ENCODE measurements at regions not wholly inside any gene's neighbourhood (a gene's known extent, or its start where the extent isn't known, plus 50 kb on each side); places are given as distances from the start of the nearest gene placed in this dataset.
"Not testable (repeated sequence)": the region's sequence is repeated elsewhere in the genome, so short reads cannot be mapped to it uniquely, and the experiment has no call there.

- no peak for DNase-seq
These were observed 141.2 kb upstream of the ATXN1 start for GRCh38 chr6:16902502-16902901.

GRCh38 chr6:16901782-16902181, 140.5 kb upstream of the ATXN1 start:
- DNase-seq = peak; percentile 51

- no peak for DNase-seq
These were observed 140.0 kb upstream of the ATXN1 start for GRCh38 chr6:16901306-16901705.

GRCh38 chr6:16898640-16899396, 137.6 kb upstream of the ATXN1 start:
- no peak for DNase-seq

GRCh38 chr6:16897669-16898068, 136.4 kb upstream of the ATXN1 start:
- no peak for DNase-seq

- DNase-seq = no peak
These were observed 133.0 kb upstream of the ATXN1 start for GRCh38 chr6:16894301-16894700.

- DNase-seq = not testable (repeated sequence)
These were observed 129.8 kb upstream of the ATXN1 start for GRCh38 chr6:16891110-16891509.

- no peak for DNase-seq
These were observed 124.3 kb upstream of the ATXN1 start for GRCh38 chr6:16885411-16886160.

- DNase-seq = no peak
These were observed 123.3 kb upstream of the ATXN1 start for GRCh38 chr6:16884526-16884925.

- no peak for DNase-seq
These were observed 122.2 kb upstream of the ATXN1 start for GRCh38 chr6:16883414-16883813.

- DNase-seq = no peak
These were observed 121.0 kb upstream of the ATXN1 start for GRCh38 chr6:16882230-16882629.

- not testable (repeated sequence) for DNase-seq
These were observed 115.6 kb upstream of the ATXN1 start for GRCh38 chr6:16876852-16877251.

- DNase-seq = no peak
These were observed 114.9 kb upstream of the ATXN1 start for GRCh38 chr6:16876201-16876600.

GRCh38 chr6:16873698-16874097, 112.4 kb upstream of the ATXN1 start:
- no peak for DNase-seq

- DNase-seq = no peak
These were observed 111.4 kb upstream of the ATXN1 start for GRCh38 chr6:16872543-16873235.

- no peak for DNase-seq
These were observed 109.8 kb upstream of the ATXN1 start for GRCh38 chr6:16871047-16871446.

- DNase-seq = no peak
These were observed 107.7 kb upstream of the ATXN1 start for GRCh38 chr6:16868968-16869367.

GRCh38 chr6:16857969-16858592, 96.8 kb upstream of the ATXN1 start:
- DNase-seq = no peak

- DNase-seq = no peak
These were observed 94.2 kb upstream of the ATXN1 start for GRCh38 chr6:16855460-16855859.

- no peak for DNase-seq
These were observed 93.7 kb upstream of the ATXN1 start for GRCh38 chr6:16854986-16855385.

- no peak for DNase-seq
These were observed 91.4 kb upstream of the ATXN1 start for GRCh38 chr6:16852671-16853070.

- DNase-seq = no peak
These were observed 90.5 kb upstream of the ATXN1 start for GRCh38 chr6:16851758-16852157.

GRCh38 chr6:16851044-16851540, 89.8 kb upstream of the ATXN1 start:
- no peak for DNase-seq

Data from right forelimb (tissue), 1 donor.